H7 (cell line): ENCODE measurements at regions not wholly inside any gene's neighbourhood (a gene's known extent, or its start where the extent isn't known, plus 50 kb on each side); places are given as distances from the start of the nearest gene placed in this dataset.

Experiments
- DNase-seq: peaks from one replicate; pipeline ENCODE4 v3.0.0; 2012
- H3K27me3 ChIP-seq: 2 replicates; pipeline ENCODE4 v1.6.0; 2011; ENCODE audit warnings: mild to moderate bottlenecking, low read length; ENCODE audit not compliant: control insufficient read depth, insufficient read depth
- H3K36me3 ChIP-seq: replicated peaks from 2 replicates; pipeline ENCODE4 v1.5.1; 2011; ENCODE audit warnings: low read length; ENCODE audit not compliant: control insufficient read depth, insufficient read depth
- H3K4me3 ChIP-seq: 2 replicates; pipeline ENCODE4 v1.5.1; 2011; ENCODE audit warnings: low read depth, mild to moderate bottlenecking, control low read depth, low read length, moderate library complexity; ENCODE audit not compliant: insufficient read depth

DNA sequence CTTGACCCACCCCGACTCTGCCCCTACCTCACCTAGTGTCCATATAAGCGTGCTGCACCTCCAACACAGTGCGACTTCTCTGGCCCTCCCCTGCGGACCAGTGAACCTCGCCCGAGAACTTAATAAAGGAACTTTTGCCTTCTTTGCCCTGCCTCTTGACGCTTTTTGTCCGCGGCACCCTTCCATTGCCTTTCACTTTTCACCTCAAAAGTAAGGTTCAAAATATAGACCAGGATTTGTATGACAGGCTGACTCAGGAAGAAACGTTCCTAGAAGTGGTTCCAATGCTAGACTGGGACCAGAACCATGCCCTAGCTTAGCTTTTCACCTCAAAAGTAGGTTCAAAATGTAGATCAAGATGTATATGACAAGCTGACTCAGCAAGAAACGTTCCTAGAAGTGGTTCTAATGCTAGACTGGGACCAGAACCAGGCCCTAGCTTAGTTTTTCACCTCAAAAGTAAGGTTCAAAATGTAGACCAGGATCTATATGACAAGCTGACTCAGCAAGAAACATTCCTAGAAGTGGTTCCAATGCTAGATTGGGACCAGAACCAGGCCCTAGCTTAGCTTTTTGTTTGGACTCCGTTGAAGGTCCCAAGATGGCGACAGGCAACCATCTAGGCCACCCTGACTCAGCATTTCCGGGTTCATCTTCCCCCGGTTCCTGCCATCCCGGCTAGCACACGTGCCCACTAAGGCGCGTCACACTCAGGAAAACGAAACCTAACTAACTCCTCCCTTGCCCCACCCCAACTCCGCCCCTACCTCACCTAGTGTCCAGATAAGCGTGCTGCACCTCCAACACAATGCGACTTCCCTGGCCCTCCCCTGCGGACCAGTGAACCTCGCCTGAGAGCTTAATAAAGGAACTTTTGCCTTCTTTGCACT is 51.0 kb upstream of the TMEM97 start:
- no peak for DNase-seq
- Histone ChIP-seq H3K27me3 (no peaks in the 10 kb centered on the region), H3K36me3 (no peaks in the 10 kb centered on the region), H3K4me3 (no peak overlapping the region)

DNA sequence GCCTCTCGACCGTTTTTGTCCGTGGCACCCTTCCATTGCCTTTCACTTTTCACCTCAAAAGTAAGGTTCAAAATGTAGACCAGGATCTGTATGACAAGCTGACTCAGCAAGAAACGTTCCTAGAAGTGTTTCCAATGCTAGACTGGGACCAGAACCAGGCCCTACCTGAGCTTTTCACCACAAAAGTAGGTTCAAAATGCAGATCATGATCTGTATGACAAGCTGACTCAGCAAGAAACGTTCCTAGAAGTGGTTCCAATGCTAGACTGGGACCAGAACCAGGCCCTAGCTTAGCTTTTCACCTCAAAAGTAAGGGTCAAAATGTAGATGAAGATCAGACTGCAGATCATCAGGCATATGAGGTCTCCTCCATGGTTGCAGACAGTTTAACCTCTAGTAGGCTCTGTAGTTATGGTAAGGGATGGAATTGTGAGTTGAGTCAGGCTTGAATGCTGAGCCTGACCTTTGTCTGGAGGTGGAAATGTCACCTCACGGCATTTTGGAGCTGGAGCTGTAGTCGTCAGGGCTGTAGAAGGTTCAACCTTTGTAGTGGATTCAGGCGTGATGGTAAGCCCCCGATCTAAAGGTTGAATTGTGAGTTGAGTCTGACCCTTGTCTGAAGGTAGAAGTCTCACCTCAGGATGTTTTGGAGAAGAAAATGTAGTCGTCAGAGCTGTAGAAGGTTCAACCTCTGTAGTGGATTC is 50.2 kb upstream of the TMEM97 start:
- no peak for DNase-seq
- H3K4me3 ChIP-seq, result no peak overlapping the region
- H3K36me3 ChIP-seq, result no peaks in the 10 kb centered on the region
- no peaks in the 10 kb centered on the region for H3K27me3 ChIP-seq
